Suppressor macrophage (primary cell): ENCODE measurements at regions not wholly inside any gene's neighbourhood (a gene's known extent, or its start where the extent isn't known, plus 50 kb on each side); places are given as distances from the start of the nearest gene placed in this dataset.
A peak's percentile ranks its signal among the peaks of the same experiment; 100 is the strongest.

Source experiments
- DNase-seq, 4 experiments: peaks; one replicate each; pipeline ENCODE4 v3.0.0-alpha.2; 2020 to 2022

DNA sequence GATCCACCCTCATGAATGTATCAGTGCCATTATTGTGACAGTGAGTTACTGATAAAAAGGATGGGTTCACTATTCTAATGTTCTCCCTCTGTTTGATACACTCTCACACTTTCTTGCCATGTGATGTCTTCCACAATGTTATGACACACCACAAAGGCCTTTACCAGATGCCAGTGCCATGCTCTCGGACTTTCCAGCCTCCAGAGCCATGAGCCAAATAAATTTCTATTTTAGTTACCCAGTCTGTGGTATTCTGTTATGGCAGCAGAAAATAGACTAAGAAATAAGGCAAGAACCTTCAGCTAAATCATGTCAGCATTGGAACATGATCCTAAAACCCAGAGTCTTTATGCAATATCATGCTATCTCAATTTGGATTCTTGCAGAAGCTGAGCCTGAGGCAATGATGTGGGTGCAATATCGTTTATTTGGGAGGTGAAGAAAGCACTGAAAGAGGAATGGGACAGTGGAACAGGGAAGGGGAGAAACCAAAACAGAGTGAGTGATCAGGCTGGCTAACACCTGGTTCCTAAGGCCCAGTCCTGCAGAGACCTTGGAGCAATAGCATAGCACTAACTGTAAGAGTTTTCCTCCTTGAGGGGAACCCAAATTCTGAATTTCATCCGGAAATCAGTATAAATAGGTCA is 130.4 kb upstream of the LRFN2 start:
- no peak for DNase-seq

DNA sequence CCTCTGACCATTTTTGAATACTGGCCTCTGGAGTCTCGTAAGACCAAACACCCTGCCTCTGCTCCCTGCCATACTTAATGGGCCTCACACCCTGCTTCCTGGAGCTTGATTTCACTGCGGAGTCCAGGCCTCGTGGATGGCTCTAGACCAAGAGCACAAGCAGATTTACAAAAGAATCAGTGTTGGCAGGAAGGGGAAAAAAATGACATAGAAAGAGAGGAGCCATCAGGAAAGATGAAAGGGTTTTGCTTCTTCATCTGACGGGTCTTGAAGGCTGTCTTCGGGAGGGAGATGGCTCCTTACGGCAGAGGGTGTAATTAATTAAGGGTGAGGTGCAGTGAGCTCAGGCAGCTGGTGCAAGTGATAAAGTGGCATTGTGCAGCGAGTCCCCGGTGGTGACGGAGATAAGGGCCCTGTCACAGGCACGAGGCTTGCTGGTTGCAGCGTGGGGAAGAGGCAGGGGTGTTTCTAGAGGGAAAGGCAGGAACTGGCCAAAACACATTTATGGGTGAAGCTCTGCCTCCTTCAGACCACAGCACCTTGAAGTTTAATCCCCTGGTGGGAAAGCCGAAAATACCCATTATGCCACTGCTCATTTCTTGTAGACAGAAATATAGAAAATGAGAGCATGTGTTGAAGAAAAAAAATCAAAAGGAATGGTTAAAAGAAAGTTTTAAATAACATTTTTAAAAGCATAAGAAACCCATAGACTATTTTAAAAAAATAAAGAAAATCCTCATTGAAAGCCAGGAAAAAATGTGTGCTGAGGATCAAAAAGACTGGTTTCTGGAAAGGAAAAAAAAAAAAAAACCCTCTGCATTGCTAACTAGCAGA is 128.6 kb upstream of the LRFN2 start:
- DNase-seq: peak; percentile 38 to 66 (median 56)

DNA sequence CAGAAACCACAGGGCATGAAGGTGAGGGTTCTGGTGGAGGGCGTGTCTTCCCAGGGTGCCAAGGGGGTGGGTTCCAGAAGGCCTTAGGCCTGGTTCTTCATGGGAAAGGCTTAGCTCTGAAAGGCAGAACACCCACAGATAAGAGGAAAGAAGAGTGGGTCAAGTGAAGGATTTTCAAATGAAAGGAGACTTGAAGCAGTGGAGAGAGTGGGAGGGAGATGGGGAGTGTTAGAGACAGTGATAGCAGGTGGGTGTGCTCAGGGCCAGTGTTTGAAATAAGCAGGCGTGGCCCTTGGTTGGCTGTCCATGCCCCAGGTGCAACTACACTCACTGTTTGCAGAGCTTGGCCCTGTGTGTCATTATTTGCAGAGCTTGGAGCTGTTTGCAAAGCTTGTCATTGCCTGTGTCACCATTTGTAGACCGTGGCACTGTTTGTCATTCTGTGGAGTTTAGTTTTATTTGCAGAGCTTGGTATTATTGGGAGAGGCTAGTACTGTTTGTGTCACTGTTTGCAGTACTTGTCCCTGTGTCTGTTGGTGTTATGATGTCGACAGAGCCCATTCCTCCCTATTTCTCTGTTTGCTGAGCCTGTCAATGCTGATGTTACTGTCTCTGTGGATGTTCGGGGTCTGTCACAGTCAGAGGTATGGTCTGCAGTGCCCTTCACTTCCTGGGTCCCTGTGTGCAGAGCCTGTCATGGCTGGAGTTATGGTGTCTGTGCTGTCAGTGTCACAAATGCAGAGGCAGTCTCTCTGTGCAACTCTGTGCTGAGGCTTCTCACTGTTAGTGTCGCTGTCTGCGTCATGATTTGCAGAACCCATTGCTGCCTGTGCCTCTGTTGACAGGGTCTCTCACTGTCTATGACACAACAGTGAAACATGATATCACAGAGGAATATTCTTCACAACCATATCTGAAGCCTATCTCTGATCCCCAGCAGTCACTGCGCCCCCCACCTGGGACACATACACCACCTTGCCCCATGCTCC is 127.7 kb upstream of the LRFN2 start:
- DNase-seq: no peak

DNA sequence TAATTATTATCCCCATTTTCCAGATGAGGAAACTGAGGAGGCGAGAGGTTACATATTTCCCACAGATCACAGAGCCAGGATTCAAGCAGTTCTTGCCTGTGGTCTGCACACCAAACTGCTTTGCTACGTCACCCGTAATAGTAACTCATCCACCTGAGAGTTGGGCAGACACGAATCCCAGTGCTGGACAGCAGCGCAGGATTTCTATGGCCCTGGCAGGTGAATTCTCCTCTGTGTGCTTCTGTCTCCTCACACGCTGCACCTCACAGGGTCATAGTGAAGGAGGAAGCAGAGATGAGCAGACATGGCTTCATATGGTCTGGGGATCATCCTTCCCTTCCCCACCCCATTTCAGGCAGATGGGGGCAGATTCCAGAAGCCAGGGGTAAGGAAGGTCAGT is 127.0 kb upstream of the LRFN2 start:
- DNase-seq: no peak

DNA sequence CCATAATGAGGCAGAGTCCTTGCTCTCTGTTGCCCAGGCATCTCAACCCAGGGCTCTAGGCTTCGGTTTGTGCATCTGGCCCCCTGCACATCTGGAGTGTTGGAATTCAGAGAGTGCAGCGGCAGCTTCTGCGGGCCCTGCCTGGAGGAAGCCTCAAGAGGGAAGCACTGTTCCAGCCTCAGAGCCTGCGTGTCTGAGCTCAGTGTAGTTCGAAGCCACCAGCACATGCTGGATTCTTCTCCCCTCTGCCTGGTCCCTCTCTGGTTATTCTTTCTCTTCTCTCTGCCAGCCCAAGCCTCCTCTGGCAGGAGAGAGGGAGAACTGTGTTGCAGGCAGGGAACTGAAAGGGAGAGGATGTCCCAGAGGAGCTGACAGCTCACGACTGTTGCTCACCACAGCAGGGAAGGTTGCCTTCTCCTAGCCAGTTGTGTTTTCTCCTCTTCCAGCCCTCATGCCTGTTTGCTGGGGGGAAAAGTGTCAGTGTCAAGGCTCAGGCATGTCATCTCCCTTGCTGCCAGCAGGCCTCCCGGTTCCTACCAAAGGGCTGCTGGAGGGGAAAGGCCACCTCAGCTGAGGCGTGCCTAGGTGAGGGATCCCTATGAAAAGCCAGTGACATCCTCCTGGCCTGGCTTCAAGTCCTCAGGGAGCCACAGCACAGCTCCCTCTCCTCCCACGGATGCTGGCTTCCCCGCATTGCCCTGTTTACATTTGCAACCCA is 126.0 kb upstream of the LRFN2 start:
- peak in 1 of 4 experiments; percentile 11 for DNase-seq

DNA sequence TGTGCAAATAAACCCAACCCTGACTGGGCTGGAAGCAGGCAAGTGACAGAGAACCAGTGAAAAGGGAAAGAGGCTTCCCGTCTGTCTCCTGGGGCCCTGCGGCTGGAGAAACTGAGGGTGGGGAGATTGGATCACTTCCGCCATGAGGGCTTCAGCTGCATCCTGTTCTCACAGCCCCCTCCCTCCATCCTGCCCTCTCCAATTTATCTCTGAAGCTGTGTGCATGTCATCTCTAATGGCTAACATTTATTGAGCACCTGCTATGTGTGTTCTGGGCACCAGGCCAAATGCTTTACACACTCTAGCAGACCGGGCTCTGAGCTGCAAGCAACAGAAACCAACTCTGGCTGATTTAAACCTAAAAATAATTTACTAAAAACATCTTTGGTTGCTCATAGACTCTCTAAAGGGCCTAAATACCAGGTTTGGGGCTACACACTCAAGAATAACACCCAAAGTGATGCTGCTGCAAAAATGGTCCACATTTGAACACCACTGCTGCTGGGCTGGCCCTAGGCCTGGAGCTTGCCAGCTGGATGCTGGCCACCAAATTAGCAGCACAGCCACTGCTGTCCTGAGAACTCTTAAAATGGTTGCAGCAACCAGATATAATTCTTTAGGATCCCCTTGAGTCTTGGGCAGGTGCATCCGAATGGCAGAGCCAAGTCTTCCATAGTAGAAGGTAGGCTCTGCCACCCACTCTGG is 123.6 kb upstream of the LRFN2 start:
- no peak for DNase-seq

DNA sequence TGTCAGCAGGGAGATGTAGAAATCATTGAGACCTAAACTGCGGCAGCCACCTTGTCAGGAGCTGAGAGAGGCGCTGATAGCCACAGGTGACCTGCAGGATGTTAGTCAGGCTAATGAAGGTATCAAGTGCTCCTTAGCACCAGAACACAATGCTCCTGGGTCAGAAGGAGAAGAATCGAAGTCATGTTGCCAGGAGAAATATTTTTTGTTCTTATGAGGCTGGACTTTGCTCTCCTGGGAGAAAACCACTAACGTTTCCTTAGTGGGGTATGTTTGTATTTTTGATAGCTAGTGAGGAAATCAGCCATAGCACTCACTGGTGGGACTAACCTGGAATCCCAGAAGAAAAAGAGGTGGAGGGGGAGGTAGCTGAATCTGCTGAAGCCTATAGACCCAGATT is 120.9 kb upstream of the LRFN2 start:
- DNase-seq: no peak

DNA sequence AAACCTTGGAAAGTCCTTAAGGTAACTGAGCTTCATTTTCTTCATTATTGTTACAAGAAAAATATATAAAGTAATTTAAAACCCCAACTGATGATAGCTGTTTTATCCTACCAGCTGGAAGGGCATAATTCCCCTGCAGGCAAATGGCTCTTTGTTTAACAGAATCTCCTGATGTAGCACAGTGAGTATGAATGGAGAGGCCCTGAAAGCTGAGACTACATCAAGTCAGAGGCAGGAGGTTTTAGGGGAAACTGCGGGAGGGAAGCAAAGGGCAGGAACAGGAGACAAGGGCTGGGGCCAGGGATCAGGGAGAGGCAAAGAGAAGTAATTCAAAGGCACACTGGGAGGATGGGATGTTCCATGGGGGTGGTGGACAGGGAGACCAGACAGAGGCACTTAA is 119.0 kb upstream of the LRFN2 start:
- DNase-seq: no peak

DNA sequence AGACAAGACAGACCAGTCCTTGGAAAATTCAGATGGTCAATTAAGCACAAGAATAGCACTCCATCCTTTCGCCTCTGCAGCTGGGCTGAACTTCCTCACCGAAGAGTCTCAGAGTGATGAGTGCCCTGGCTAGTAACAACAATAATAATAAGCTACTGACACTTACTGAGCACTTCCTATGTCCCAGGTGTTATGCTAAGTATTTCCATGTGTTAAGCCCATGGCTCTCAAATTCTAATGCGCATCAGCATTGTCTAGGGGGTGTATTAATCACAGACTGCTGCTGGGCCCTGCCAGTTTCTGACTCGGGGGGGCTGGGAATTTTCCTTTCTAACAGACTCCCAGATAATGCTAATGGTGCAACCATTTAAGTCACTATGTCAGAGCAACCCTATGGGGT is 118.2 kb upstream of the LRFN2 start:
- DNase-seq: no peak

DNA sequence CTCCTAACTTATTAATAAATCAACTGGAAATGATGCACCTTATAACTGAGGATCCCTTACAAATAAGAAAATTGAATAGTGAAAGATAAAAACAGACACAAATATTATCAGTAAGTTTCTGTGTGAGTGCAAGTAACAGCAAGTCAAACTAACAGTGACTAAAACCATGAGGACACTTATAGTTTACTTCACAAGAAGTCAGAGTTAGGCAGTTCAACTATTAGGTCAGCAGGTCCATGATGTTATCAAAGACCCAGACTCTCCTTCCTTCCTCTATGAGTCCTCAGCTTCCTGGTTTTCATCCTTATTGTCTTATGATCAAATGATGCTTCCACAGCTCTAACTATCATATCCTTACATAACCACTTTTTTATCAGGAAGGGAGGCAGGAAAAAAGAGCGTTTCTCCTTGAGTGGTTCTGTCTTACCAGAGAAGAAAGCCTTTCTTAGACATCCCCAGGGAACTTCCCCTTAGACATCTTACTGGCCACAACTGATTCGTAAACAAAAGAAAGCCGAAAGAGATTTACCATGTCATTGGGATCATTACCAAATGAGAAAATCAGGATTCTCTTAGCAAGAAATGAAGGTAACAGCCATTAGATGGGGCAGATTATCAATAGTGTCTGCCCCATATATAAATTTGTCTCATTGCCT is 114.3 kb upstream of the LRFN2 start:
- peak in 1 of 4 experiments; percentile 17 for DNase-seq

DNA sequence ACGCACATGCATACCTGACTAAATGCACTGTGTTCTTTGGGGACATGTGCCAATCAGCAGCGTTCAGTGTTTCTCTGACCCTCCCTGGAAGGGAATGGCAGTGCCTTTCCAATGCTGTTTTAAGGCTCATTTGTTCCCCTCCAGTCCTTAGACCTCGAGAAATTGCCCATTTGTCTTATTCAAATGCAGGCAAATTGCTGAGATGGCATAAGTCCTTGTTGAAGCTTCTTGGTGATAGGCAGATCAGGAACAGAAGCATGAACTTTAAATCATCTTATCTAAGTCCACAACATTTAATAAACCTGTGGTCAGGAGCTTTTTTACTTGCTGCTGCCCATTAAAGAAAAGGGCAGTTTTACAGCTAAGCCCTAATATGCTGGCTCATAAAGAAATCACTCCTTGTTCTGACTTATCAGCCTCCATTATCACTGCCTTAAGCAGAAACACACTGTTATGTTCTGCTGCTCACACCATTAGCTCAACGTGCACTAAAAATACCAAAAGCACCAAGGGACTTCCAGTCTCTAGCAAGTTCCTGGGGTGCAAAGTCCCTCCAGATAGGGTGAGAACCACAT is 112.9 kb upstream of the LRFN2 start:
- DNase-seq: no peak

DNA sequence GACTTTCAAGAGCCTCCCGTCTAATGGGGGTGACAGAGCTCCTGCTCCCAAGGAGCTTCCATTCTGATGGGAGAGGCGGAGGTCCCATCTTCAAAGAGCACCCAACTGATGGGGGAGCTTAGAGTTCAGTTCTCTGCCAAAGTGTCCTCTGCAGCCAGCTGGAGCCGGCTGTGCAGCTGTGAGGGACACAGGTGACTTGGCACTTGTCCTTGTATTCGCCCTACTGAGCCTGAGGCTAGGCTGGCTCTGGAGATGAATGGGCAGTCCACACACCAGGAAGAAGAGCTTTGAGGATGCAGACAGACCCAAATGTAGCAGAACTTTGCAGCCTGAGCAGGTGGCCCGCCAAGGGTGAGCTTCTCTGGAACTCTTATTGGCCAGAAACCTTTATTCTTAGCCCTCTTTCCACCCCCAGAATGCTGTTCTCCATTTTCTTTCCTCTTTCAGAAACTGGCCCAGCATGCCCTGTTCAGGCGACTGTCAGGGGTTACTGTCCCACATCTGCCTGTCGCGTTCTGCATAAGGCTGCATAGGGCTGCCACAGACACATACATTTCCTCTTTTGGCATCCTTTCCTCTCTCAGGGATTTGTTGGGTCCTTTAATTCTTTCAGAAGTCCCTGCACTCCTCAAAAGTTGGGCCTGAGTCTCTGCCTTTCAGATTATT is 108.7 kb upstream of the LRFN2 start:
- no peak for DNase-seq

DNA sequence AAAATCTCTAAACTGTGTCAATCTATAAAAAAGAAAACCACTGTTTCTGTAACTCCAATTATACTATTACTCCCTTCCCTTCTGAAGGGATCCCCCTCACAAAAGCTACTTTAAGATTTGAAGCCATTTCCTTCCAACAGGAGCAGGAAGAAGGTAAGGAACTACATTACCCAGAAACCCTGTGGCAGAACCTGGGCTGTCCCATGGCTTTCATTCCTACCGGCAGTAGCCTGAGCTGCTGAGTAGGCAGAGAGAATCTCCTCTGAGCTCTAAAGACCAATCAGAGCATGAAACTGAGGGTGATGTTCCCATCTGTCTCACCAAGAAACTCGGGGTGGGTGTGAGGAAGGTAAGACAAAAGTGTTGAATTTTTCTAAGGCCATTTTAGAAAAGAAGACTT is 108.0 kb upstream of the LRFN2 start:
- DNase-seq: peak in 1 of 4 experiments; percentile 25

DNA sequence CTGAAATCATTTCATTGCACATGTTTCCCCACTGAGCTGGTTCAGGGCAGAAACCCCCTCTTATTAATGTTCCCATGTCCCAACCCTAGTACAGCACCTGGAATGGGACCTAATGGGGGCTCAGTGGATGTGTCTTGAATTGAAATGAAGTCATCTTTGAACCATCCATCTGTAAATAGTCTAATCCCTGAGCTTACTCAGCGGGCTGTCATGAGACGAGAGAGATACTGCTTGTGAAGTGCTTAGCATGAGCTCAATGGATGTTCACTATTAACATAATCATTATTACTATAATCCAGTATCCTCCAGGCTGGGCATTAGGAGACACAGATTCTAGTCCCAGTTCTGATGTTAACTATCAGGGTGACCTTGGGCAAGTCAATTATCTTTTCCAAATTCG is 106.6 kb upstream of the LRFN2 start:
- DNase-seq: no peak

DNA sequence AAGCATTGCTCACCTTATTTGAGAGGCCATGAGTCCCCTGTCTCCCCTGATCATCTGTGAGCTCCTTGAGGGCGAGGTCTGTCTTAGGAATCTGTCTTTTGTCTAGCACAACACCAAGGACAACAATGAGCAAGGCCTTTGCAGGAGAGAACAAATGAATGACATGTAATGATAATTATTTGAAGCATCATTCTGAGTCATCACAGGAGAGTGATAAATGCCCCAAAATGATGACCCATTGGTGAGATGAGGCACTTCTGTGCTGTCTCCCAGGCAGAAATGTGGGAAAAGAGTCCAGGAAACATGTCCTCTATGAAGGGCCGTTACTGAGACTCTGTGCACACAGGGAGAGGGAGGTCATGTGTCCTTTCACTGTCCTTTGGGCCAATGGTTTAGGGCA is 105.2 kb upstream of the LRFN2 start:
- no peak for DNase-seq

DNA sequence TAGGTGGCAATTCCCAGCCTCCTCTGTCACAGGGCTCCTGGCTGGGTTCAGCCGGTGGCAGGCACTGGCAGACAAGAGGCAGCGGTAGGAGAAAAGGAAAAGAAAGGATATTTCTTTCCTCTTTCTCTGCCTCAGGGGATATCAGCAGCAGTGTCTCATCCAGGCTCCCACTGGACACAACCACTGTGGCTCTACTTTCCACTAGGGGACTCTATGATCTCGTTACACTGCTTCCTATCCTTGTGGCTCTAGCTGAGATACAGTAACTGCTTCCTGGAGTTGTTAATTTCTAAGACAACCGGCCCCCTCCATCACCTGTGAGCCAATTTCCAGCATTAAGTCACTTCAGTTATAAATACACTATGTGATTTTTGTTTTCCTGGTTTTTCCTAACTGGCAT is 102.0 kb upstream of the LRFN2 start:
- no peak for DNase-seq

DNA sequence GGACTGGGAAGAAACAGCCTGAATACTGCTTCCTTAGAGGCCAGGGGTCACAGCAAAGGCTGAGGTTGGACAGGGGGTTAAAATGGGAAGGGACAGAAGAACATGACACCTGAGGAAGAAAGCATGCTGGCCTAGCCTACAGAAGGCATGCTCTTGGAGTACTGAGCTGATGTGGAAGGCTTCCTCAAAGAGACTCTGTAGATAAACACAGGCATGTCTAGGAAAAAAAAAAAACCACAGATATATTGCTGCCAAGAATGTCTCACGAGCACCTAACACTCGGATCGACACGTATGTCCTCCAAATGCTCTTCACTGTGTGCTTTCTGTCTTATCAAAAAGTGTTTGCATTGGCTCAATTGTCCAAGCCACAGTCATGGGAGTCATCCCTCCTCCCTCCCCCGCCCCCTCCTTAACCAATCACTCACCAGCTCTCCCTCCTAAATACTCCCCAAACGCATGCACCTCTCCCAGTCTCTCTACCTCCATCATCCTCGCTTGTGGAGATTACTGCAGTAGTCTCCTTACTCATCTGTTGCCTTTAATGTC is 101.1 kb upstream of the LRFN2 start:
- no peak for DNase-seq

DNA sequence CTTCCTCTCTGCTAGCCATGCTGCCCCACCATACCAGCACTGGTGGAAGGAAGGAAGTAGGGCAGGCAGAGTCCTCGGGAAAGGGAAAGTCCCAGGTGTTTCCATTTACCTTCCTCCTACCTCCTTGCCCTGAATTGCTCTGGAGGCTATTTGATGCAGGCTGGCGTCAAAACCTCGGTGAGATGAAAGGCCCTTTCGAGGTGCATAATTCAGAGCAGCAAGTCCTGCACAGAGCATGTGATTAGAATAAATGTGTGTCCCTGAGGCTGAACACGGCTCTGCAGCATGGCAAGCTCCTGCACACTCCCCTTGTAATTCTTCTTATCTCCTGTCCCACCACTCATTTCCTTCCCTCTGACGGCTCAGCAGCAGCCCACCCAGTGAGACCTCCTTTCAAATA is 98.7 kb upstream of the LRFN2 start:
- no peak for DNase-seq

DNA sequence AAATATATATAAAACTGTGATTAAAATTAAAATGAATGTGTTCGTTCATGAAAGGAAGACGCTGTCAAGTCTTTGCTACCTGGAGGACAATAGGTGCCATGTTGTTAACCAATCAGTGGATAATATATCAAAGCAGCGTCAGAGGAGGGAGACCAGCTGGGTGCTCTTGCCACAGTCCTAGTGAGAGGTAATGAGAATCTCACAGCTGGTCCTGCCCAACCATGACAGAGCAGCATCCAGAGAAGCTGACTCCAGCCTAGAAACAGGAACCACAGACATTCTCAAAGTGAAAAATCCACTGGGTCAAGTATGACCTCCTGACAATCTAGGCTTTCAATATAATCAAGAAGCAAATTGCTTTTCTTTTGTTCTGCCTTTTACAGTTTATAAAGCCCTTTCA is 94.5 kb upstream of the LRFN2 start:
- DNase-seq: no peak

DNA sequence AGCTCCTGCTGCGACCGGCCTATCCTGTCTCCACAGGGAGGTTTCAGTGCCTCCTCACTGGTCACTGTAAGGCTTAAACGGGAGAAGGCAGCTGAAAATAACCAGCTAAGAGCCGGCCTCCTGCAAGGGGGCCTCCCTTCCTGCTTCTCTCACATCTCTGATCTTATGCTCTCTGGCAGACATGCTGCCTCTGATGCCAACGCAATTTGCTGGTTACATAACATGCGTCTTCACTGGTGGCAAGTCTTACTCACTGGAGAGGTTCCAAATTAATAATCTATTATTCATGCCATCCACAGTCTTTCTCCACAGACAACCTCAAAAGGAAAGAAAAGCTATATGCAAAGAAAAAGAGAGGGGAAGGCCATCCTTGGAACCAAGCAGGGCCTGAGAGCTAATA is 91.8 kb upstream of the LRFN2 start:
- DNase-seq: no peak
